A172 (cell line): ENCODE measurements at regions not wholly inside any gene's neighbourhood (a gene's known extent, or its start where the extent isn't known, plus 50 kb on each side); places are given as distances from the start of the nearest gene placed in this dataset.

Experiments used
- DNase-seq: peaks from one replicate; pipeline ENCODE4 v3.0.0-alpha.2; 2015; ENCODE audit warnings: low spot score

DNA sequence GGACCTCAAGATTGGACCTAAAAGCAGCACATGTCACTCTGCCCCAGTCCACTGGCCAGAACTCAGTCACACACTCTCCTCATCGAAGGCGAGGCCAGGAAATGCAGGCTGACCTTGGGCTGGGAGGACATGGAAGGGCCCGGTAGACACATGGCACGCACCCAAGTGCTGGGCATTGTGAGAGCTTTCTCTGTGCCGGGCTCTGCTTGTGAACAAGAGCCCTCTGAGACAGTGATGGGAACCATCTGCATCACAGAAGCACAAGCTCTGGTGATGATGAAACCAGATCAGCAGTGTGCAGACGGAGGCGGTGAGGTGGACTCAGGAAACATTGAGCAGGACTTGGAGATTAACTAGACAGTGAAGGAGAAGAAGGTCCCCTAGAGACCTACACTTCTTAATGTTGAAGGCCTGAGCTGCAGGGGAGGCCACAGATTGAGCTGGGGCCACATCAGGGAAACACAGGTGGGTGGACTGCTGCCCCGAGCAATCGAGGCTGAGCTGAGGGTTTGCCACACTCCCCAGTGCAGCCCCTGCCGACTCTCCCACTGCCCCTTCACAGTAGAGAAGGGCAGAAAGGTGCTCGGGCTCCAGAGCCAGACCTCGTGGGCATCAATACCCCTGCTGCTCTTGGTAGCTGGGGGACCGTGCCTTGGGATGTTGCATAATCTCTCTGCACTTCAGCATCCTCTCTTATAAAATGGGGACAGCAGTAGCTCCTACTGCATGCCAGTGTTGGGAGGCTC, 1460.5 kb downstream of the TBC1D22A start:
- DNase-seq = no peak

DNA sequence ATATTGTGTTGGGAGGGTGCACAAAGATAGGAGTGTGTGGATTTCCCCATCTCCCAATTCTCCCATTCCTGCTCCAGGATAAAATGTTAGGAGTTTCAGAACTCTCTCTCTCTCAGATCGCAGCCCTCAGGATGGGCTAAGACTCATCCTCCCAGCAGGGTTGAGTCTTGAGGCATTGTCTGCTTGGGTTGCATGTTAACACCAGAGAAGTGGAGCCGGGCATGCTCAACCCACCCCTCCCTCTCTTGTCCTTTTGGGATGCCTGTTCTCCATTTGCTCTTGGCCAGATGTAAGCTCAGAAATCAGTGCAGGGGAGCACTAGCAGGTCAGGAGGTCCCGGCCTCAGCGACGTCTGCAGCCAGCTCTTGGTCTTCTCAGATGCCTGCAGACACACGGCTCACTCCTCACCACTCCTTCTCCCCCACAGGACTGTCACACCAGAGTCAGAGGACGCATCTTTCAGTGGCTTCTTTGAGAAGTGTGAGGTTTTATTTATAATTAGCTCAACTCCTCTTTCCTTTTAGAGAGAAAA, 1456.5 kb downstream of the TBC1D22A start:
- no peak for DNase-seq

DNA sequence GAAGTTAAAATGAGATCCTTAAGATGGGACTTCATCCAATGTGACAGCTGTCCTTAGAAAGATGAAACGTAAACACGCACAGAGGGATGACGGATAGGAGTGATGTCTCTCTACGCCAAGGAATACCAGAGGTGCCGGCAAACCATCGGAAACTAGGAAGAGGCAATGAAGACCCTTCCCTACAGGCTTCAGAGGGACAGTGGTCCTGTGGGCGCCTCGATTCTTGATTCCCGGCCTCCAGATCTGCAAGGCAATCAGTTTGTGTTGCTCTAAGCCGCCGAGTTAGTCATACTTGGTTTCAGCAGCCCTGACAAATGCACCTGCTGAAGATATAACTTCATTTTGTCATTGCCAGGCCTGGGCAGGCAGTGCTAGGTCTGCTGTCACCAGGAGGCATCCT, 1455.1 kb downstream of the TBC1D22A start:
- no peak for DNase-seq

DNA sequence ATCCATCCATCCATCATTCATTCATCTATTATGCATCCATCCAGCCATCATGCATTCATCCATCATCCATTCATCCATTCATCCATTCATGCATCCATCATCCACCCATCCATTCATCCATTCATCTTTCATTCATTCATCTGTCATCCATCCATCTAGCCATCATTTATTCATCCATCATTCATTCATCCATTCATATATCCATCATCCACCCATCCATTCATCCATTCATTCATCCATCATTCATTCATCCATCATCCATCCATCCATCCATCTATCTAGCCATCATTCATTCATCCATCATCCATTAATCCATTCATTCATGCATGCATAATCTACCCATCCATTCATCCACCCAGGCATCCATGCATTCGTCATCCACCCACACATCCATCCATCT, 1450.3 kb downstream of the TBC1D22A start:
- no peak for DNase-seq

DNA sequence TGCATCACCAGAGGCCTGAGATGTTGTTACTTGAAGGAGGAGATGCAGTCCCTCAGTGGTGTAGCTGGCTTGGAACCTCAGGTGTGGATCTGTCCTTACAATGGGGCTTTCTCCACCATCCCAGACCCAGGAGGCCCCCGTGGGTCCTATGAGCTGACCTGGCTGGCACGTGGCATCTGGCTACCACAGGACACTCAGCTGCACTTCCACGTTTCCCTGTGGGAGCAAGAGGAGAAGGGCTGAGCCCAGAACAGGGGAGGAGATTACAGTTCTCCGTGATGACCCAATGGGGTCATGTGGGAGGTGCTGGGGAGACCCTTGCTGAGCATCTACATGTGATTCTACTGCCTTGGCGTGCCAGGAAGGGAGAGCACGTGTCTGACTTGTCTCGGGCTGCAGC, 1448.4 kb downstream of the TBC1D22A start:
- no peak for DNase-seq

DNA sequence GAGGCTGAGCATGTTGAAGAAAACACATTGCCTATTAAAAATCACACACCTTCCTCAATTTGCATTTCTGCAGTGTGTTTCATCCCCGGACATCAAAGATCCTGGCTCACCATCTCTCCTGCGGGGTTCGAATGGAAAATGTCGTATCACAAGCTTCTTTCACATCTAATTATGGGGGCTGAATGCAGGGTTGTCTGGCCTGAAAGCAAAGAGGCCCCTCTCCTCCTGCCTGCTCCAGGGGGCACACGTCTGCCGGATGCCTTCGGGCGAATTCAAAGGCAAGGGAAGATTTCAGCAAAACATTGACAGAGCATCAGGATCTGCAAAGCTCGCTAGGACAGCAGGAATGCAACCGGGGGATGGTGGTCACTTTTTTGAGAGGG, 1447.7 kb downstream of the TBC1D22A start:
- DNase-seq = no peak

DNA sequence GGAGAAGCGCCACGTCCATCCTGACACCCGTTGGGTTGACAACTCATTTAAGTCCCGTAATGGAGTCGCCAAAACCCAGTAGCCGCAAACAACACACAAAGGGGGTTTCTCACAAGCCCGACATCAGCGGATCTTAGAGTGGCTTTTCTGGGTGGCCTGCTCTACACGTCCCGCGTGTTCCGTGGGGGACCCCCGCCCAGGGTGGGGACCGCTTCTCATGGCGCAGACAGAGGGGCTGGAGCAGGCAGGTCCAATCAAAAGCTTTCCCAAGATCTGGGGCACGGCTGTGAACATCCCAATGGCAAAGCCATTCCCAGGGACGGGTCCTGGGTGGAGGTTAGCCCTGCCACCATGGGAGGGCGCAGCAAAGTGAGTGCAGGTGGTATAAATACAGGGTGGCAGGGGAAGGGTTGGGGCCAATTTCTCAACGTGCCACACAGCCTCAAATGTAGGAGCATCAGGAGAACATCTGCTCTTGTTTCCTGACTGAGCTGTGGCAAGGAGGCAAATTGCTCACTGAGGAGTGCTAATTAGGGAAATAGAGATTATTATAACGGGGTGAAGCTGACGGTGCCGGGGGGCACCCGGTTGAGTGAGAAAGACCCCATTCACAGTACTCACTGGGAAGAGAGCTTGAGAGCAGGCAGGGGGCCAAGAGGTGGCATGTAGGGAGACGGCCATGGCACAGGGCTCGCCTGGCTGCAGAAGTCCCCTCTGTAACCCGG, 1447.2 kb downstream of the TBC1D22A start:
- no peak for DNase-seq

DNA sequence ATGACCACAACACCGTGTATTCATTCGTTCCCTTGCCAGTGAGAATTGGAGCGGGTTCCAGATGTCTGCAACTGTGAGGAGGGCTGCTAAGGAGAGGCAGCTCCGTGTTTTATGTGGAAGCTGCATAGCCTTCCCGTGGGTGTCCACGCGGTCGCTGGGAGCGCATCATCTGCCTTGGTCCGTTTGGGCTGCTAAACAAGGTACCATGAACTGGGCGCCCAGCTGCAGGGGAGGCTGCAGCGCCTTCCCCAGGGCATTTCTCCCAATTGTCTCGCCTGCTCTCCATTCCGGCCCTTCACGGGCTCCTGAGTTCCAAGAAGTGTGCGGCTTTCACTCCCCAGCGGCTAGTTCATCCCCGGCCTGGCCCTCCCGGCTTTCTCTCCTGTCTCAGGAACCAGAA, 1446.4 kb downstream of the TBC1D22A start:
- DNase-seq = no peak

DNA sequence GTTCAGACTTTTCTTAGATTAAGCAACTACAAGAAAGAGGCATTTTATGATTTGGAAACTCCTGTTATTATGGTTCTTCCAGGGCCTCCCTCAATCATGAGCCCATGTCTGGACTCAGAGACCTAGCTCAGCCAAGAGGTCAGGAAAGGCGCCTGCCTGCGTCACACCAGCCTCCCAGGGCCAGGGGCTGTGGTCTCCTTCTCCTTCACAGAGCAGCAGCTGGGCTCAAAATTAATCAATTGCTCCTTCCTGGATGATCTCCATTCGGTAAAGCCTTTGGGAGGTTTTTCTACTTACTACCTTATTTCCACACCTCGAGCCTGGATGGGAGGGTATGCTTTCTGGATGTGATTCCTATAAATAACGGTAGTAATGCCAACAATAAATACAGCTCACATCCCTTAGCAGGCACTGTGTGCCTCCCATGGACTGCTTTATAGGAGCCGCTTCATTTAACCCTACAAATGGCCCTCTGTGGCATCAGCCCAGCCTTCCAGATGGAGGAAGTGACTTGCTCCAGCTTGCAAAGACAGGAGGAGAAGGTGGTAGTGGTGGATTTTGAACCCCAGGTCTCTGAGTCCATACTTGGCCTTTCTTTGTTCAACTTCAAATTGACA, 1445.6 kb downstream of the TBC1D22A start:
- no peak for DNase-seq

DNA sequence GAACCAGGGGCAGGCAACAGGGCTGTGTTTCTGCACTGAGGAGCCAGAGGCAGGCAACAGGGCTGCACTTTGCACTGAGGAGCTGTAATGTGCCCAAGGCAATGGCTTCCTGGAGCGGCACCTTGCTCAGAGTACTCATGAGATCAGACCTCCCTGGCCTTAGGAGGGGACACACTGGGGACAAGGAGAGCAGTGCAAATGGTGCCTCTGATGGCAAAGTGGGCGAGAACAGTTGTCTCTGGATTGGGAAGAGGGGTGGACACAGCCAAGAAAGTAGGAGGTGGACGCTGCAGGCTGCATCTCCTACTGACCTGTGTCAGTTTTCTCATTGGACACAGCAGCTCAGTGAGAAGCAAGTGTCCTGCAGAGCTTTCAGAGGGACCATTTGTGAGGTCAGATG, 1443.3 kb downstream of the TBC1D22A start:
- DNase-seq = no peak

DNA sequence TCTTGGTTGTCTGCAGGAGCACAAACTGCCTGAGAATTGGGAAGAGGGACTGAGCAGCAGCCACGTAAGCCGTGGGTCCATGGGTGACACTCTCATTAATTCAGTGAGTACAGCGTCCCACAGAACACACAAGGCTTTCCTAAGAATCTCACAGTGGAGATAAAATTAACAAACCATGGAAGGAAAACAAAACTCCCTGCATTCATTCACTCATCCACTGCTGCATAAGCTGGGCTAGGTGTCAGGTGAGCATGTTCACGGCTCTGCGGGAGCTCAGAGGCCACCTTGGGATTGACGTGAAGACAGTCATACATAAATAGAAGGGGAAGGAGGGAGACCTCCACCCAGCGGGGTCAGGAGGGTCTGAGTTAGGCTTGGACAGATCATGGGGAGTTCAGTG, 1442.7 kb downstream of the TBC1D22A start:
- no peak for DNase-seq

DNA sequence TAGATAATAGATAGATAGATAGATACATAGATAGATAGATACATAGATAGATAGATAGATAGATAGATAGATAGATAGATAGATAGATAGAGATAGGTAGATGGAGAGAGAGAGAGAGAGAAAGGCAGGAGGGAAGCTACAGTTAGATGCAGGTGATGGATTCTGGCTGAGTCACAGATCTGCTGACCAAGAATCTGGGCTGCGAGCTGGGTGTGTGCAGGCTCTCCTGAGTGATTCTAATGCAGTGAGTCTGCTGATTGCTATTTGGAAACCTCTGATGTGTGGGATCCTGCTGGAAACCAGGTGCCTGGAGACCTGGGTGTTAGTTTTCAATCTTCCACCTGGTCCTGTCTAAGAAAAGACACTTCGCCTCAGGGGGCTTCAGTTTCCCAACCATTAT, 1441.8 kb downstream of the TBC1D22A start:
- DNase-seq = peak; percentile 10

DNA sequence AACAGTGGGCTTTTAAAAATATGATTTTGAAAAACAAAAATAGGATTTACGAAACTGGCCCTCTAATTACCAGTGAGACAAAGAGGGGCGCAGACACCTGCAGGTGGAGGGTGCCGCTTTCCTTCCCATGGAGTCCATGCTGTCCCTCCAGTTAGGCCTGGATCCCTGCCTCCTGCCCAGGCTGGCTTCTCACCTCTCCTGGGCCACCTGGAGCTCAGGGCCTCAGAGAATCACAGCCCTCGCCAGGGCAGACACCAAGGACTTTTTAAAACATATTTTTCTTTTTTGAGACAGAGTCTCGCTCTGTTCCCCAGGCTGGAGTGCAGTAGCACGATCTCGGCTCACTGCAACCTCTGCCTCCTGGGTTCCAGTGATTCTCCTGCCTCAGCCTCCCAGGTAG, 1437.2 kb downstream of the TBC1D22A start:
- no peak for DNase-seq

DNA sequence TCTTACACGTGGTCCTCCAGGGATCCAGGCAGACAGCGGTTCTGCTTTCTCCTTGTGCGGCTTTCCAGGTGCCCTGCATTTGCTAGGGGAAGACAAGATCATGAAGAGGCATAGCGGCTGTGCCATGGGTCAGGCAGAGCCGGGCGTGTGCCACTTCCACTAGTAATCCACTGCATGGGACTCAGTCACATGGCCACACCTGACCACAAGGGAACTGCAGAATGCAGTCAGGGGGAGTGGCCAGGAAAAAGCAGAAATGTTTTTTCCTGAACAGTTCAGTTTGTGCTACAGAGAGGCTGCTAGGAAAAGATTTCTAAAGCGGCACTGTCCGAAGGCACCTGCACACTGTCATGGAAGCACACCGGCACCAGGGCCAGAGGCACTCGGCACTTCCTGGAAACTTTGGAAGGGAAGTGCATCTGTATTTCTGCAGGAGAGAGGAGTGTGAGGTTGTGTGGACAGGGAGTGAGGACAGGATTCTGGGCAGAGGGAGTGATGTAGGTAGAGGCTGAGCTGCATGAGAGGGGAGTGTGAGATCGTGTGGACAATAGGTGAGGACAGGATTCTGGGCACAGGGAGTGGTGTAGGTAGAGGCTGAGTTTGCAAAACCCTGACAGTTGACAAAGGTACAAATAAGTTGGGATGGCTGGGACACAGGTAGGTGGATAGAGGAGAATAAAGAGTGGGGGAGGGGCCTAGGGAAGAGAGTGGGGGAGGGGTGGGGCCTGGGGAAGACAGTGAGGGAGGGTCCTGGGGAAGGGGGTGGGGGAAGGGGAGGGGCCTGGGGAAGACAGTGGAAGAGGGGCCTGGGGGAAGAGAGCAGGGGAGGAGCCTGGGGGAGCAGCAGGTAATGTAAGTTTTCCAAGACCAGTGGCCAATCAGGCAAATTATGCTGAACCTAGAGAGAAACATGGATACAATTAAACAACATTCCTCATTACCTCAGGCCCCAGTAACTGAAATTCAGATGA, 1436.3 kb downstream of the TBC1D22A start:
- no peak for DNase-seq

DNA sequence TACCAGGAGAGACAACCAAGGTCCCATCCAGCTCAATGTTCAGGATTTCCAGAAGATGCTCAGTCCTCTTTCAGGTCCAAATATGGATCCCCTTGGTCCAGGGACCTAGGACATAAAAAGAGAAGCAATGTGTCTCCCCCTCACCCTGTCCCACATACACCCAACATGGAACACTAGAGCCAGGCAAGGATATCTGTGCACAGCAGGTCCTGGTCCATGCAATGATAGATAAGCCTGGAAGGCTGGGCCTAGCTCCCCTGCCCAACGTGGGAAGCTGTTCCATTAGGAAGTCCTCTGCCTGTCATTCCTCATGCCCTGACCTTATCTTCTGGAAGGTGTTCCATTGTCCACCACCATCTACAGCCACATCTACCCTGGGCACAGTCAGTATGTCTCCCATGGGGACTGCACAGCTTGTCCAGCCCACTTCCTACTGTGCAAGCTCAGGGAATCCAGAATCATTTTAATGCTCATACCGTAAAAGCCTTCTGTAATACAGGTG, 1434.8 kb downstream of the TBC1D22A start:
- DNase-seq = no peak

DNA sequence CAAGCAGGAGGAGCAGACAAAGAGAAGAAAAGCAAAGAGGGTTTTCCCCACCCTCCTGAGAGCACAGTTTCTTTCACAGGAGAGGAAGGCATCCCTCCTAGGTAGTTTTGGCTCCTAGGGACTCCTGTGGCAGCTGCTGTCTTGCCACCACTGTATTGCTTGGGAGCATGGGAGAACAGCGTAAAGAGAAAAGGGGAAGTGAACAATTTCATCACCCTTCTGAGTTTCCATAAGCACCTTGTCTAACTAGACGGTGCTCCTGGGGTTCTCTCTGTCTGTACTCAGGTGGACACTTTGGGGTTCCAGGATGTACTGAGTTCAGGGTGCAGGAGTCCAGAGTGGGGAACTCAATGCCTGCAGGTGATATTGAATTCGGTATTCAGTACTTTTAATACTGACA, 1430.5 kb downstream of the TBC1D22A start:
- DNase-seq = no peak

DNA sequence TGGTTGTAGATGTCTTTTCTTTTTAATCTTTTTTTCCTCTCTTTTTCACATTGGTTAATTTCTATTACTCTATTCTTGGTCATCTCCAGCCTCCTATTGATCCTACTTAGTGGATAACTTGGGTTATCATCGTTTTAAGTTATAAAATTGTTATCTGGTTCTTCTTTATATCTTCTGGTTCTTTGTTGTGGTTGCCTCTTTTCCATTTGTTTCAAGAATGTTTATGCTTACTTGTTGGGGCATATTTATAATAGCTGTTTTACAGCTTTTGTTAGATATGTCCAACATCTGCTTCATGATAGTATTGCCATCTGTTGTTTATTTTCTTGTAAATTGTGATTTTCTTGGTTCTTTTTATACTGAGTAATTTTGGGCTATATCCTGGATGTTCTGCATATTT, 1429.6 kb downstream of the TBC1D22A start:
- DNase-seq = no peak

DNA sequence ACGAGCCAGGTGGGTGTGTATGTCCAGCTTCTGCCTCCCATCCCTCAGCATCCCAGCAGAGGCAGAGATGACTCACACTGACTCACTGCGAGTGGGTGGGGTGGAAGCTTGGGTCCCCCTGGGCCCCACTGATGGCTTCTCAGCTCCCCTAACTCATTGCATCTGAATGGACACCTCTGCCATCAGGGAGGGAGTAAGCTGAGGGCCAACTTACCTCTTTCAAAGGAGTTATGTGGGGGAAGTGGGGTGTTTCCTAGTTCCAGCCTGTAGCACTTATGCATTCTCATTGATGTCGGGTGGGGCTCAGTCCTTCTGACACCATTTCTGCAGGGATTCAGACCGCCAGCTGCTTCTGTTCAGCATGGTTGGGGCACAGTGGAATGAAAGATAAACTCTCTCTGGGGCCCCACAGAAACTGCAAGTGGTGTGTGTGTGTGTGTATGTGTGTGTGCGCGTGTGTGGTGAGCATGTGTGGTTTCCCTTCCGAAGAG, 1425.8 kb downstream of the TBC1D22A start:
- DNase-seq = peak; percentile 49

DNA sequence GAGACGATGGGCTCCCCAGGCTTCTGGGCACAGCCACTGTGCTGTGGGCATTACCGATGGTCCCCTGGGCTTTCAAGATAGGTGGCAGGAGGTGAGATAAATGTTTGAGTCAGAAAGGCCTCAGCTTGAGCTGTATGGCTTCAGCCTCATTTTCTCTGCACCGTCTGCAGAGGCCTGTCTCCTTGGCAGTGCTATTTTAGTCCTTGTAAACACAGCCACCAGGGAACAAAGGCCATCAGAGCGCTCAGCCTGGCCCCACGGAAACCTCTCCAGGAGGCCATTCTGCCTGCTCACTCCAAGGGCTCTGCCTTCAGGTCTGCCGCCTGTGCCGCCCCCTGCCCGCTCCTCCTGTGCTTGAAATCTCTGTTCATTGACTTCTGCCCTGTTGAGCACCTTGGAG, 1424.9 kb downstream of the TBC1D22A start:
- no peak for DNase-seq

DNA sequence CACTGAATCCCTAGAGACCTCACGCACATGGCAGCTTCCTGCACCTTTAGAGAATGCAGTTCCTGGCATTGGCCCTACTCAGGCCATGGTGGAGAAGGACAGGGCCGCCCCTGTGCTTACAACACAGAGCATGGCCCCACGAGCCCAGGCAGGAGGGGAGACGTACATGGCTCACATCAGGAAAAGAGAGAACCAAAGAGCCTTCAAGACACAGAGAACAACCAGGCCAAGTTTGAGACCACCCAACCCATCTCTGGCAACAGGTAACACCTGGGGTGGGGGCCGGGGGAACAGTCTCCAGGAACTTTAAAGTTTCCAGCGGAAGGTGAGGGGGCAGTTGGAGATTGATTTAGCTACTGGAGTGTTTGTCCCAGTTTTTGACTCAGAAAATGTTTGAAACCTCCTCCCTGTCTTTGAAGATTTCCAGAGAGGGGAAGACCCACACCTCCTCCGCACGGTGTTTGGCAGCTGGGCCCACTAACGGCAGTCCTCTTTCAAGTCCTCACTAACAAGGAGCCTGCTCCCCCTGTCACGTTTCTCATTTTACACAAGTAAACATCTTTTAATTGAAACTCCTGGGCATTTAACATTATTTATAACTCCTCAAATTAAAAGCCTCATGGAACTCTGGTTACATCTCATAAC, 1423.8 kb downstream of the TBC1D22A start:
- DNase-seq = no peak
